Right lobe of liver (tissue), 6 donors: ENCODE measurements at regions not wholly inside any gene's neighbourhood (a gene's known extent, or its start where the extent isn't known, plus 50 kb on each side); places are given as distances from the start of the nearest gene placed in this dataset.

Experiments used
- ATAC-seq, 4 donors: fragments of 200-7000 bp; cut with Tn5 transposase; one replicate each; pipeline ENCODE4 v1.9.1; 2020; ENCODE audit warnings: mild to moderate bottlenecking in 4 of 4, moderate library complexity in 4 of 4
- DNase-seq, 3 donors: peaks; one replicate each; pipeline ENCODE4 v3.0.0-alpha.2; 2020
- H3K27ac ChIP-seq, 3 donors: fragments of 200-600 bp; one replicate each; pipeline ENCODE4 v1.8.0; 2022
- H3K27me3 ChIP-seq, 2 donors: fragments of 200-600 bp; one replicate each; pipeline ENCODE4 v1.8.0; 2022
- H3K36me3 ChIP-seq, 4 donors: fragments of 200-600 bp; sonication (generic) in 1 of 4; one replicate each; pipeline versions ENCODE4 v1.5.1 to v1.8.0; 2017 to 2022; ENCODE audit warnings: control low read depth in 1 of 4
- H3K4me1 ChIP-seq, 4 donors: fragments of 200-600 bp; sonication (generic) in 1 of 4; one replicate each; pipeline versions ENCODE4 v1.5.1 to v1.8.0; 2017 to 2022; ENCODE audit warnings: control low read depth in 1 of 4
- H3K4me3 ChIP-seq, 3 donors: fragments of 200-600 bp; one replicate each; pipeline ENCODE4 v1.8.0; 2022
- H3K9me3 ChIP-seq, 4 donors: fragments of 200-600 bp; sonication (generic) in 1 of 4; one replicate each; pipeline versions ENCODE4 v1.5.1 to v1.8.0; 2017 to 2022; ENCODE audit warnings: control low read depth in 1 of 4
- POLR2A ChIP-seq: fragments of 450-650 bp; IDR thresholded peaks from one replicate; pipeline ENCODE4 v1.6.1; 2017; ENCODE audit warnings: antibody characterized with exemption, mild to moderate bottlenecking
- WGBS: methylation state at CpG from one replicate; pipeline ENCODE4 v1.1.6; 2018; ENCODE audit warnings: low coverage, low lambda C conversion rate; ENCODE audit not compliant: insufficient coverage; ENCODE audit errors: missing lambda C conversion rate; 5-methylcytosine and 5-hydroxymethylcytosine counted together
- intact Hi-C, 2 donors: fragments of 100-400 bp; cut with DNase I; formaldehyde crosslinking; loops; one replicate each; pipeline versions ENCODE4 v1.11.2 to v1.14.1; 2022
- TF ChIP-seq, protein P1 (sequence below), 4 donors: fragments of 200-600 bp in 3 of 4; fragments of 450-650 bp in 1 of 4; IDR thresholded peaks; one replicate each; pipeline versions ENCODE4 v1.5.1 to v1.8.0; 2016 to 2022; ENCODE audit warnings: antibody characterized with exemption in 4 of 4, mild to moderate bottlenecking in 2 of 4
- donor health status: DM: no; HTN: yes; CAD: no.
- donor health status: DM: no; HTN: no; CAD: no.
- donor health status: DM: no; HTN: no; CAD: no.
- donor health status: DM: no; HTN: yes; CAD: no.
- donor health status: DM: no; HTN: yes; CAD: no.

DNA sequence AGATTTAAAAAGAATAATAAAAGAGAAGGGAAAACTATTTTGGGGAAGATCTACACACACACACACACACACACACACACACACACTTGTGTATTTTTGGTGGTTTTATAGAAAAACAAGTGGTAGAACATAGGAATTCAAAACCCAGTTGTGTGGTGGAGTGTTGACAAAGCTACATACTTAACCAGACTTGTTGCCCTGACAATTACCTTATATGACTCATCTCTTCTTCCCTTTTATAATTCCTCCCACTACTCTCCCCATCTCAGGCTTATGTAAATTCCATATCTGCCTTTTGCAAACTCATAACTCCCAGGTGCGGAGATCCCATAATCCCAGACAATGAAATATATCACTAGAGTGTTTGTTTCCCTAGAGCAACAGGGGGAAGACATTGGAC, 873.7 kb downstream of the NXPH1 start:
- DNase-seq (no peak), ATAC-seq (no peak)
- Histone ChIP-seq H3K36me3 (no peaks in the 10 kb centered on the region), H3K4me3 (no peak overlapping the region), H3K27ac (no peak overlapping the region), H3K27me3 (no peaks in the 10 kb centered on the region), H3K4me1 (no peaks in the 10 kb centered on the region), H3K9me3 (no peaks in the 10 kb centered on the region)
- TF ChIP-seq POLR2A: no peak
- TF ChIP-seq, protein P1, sequence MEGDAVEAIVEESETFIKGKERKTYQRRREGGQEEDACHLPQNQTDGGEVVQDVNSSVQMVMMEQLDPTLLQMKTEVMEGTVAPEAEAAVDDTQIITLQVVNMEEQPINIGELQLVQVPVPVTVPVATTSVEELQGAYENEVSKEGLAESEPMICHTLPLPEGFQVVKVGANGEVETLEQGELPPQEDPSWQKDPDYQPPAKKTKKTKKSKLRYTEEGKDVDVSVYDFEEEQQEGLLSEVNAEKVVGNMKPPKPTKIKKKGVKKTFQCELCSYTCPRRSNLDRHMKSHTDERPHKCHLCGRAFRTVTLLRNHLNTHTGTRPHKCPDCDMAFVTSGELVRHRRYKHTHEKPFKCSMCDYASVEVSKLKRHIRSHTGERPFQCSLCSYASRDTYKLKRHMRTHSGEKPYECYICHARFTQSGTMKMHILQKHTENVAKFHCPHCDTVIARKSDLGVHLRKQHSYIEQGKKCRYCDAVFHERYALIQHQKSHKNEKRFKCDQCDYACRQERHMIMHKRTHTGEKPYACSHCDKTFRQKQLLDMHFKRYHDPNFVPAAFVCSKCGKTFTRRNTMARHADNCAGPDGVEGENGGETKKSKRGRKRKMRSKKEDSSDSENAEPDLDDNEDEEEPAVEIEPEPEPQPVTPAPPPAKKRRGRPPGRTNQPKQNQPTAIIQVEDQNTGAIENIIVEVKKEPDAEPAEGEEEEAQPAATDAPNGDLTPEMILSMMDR (IDR thresholded peaks at IDR 0.05): no peak
- intact Hi-C loops: no loop called here
- 43% methylated on average over 1 of the region's 1 CpG for WGBS

DNA sequence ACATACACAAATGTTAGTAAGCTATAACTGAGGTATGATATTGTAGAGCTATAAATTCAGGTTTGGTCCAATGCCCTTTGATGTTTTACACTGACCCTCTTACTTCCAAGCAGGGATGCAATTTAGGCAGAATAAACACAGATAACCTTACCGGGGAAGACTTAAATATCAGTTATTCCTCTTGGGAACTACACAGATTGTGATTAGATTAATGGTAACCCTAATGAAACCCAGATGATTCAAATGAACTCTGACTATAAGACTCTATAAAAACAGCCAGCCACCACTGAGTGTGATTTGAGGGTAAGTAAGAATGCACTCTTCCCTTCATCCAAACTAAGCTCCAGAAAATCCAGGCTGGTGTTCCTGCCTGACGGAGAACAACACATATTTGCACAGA, 891.1 kb downstream of the NXPH1 start:
- TF ChIP-seq, protein P1 (IDR thresholded peaks at IDR 0.05): no peak
- no peak for TF ChIP-seq POLR2A
- DNase-seq: no peak
- no peak overlapping the region for H3K4me3 ChIP-seq
- intact Hi-C loops: no loop called here
- H3K27ac ChIP-seq: no peak overlapping the region
- no peaks in the 10 kb centered on the region for H3K27me3 ChIP-seq
- no peak for ATAC-seq
- no peaks in the 10 kb centered on the region for H3K36me3 ChIP-seq
- 18% methylated on average over 2 of the region's 2 CpGs for WGBS
- no peaks in the 10 kb centered on the region for H3K4me1 ChIP-seq
- H3K9me3 ChIP-seq: no peaks in the 10 kb centered on the region

DNA sequence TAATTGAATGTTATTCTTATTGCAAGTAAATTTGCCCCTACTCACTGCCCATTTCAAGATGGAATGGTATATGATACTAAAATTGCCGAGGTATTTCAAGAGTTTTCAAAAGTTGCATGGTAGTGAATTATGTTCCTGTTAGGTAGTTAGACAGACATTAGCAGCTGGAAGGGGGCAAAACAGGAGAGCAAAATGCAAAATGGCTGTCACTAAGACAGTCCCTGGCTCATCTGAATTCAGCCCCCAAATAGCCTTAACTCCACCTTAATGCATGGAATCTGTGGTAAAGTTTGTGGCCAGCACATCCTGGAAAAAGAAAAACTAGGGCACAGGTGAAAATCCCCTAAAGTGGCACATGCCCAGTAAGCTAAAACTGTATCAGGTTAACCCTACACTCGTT, 894.9 kb downstream of the NXPH1 start:
- TF ChIP-seq, protein P1 (IDR thresholded peaks at IDR 0.05): no peak
- TF ChIP-seq POLR2A: no peak
- no peak for ATAC-seq
- H3K27ac ChIP-seq: no peak overlapping the region
- 44% methylated on average over 2 of the region's 2 CpGs for WGBS
- intact Hi-C loops: no loop called here
- no peak for DNase-seq
- H3K36me3 ChIP-seq: no peaks in the 10 kb centered on the region
- H3K4me3 ChIP-seq: no peak overlapping the region
- H3K4me1 ChIP-seq: no peaks in the 10 kb centered on the region
- no peaks in the 10 kb centered on the region for H3K27me3 ChIP-seq
- H3K9me3 ChIP-seq: no peaks in the 10 kb centered on the region

DNA sequence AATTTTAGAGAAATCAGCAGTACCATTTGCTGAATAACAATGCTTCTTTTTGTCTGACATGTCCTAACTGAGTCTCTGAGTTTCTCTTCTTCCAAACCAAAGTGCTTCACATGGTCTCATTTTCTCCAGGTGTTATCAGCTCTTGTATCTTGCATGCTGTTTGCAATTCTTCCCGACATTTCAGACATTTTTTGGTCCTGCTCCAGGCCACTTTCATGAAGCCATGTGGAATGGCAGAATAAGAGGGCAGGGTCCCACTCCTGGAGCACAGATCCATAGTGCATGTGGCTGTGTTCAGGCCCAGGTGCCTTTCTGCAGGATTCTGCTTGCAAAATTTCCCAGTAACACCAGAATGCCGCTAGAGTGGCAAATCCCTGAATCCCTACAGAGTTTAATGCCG, 916.2 kb downstream of the NXPH1 start:
- Histone ChIP-seq H3K4me3 (no peak overlapping the region), H3K36me3 (no peaks in the 10 kb centered on the region), H3K27ac (no peak overlapping the region), H3K9me3 (no peaks in the 10 kb centered on the region), H3K27me3 (no peaks in the 10 kb centered on the region), H3K4me1 (no peaks in the 10 kb centered on the region)
- WGBS: 60% methylated on average over 3 of the region's 3 CpGs
- DNase-seq (no peak), ATAC-seq (no peak)
- intact Hi-C loops: no loop called here
- TF ChIP-seq, protein P1 (IDR thresholded peaks at IDR 0.05): no peak
- no peak for TF ChIP-seq POLR2A

DNA sequence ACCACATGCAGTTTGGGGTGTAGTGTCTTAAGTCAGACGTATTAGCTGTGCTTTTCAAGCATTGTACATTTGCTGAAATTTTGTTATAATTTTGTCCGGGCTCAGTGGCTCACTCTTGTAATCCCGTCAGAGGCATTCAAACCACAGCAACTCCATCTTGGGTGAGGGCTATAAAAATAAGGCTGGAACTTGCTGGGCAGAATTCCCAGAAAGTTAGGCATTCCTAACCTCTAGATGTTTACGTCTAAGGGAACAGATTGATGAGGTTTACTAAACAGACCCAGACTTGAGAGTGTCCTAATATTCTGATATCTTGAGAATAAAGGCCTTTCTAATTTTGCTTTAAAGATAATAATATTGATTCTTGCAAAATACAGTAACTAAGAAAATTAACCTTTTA, 957.8 kb downstream of the NXPH1 start:
- DNase-seq: no peak
- no peak overlapping the region for H3K4me3 ChIP-seq
- H3K4me1 ChIP-seq: no peaks in the 10 kb centered on the region
- no peaks in the 10 kb centered on the region for H3K9me3 ChIP-seq
- no peak for ATAC-seq
- intact Hi-C loops: no loop called here
- H3K36me3 ChIP-seq: no peaks in the 10 kb centered on the region
- H3K27me3 ChIP-seq: no peaks in the 10 kb centered on the region
- 49% methylated on average over 4 of the region's 4 CpGs for whole genome bisulfite sequencing
- TF ChIP-seq, protein P1 (IDR thresholded peaks at IDR 0.05): no peak
- TF ChIP-seq POLR2A: no peak
- H3K27ac ChIP-seq: no peak overlapping the region
